Psoas muscle (tissue), 7 donors: ENCODE measurements at regions not wholly inside any gene's neighbourhood (a gene's known extent, or its start where the extent isn't known, plus 50 kb on each side); places are given as distances from the start of the nearest gene placed in this dataset.

ENCODE experiments used
- ATAC-seq, 4 donors: fragments of 200-7000 bp; cut with Tn5 transposase; one replicate each; pipeline ENCODE4 v1.9.1; 2020; ENCODE audit warnings: moderate library complexity in 3 of 4, mild to moderate bottlenecking in 2 of 4
- DNase-seq, 2 donors: peaks; one replicate each; pipeline ENCODE4 v3.0.0-alpha.2; 2020
- H3K27ac ChIP-seq: fragments of 200-600 bp; one replicate; pipeline ENCODE4 v1.8.0; 2022
- H3K27me3 ChIP-seq, 3 donors: fragments of 200-600 bp in 1 of 3; one replicate each; pipeline versions ENCODE4 v1.6.1 to v1.8.0; 2013 to 2022; ENCODE audit warnings: low read length in 2 of 3, mild to moderate bottlenecking in 2 of 3, moderate library complexity in 1 of 3; ENCODE audit not compliant: insufficient read depth in 3 of 3
- H3K36me3 ChIP-seq, 2 donors: fragments of 200-600 bp in 1 of 2; one replicate each; pipeline versions ENCODE4 v1.6.1 to v1.8.0; 2013 to 2022; ENCODE audit warnings: low read depth in 1 of 2, mild to moderate bottlenecking in 1 of 2, moderate library complexity in 1 of 2; ENCODE audit not compliant: insufficient read depth in 1 of 2
- H3K4me1 ChIP-seq: fragments of 200-600 bp; one replicate; pipeline ENCODE4 v1.8.0; 2022
- H3K4me3 ChIP-seq: fragments of 200-600 bp; one replicate; pipeline ENCODE4 v1.8.0; 2022; ENCODE audit warnings: mild to moderate bottlenecking
- H3K9me3 ChIP-seq: fragments of 200-600 bp; one replicate; pipeline ENCODE4 v1.8.0; 2022
- CTCF ChIP-seq: fragments of 200-600 bp; IDR thresholded peaks from one replicate; pipeline ENCODE4 v1.8.0; 2022; ENCODE audit warnings: antibody characterized with exemption
- WGBS, 3 donors: extraction: QIAGEN DNeasy Blood & Tissue Kit; methylation state at CpG; one replicate each; pipeline versions ENCODE4 v1.1.6 to v1.1.7; 2013; 5-methylcytosine and 5-hydroxymethylcytosine counted together
- intact Hi-C, 2 donors: fragments of 100-400 bp; cut with DNase I; formaldehyde crosslinking; loops; one replicate each; pipeline versions ENCODE4 v1.11.0 to v1.14.2; 2022
- donor health status: healthy with polysubstance abuse.
- donor health status: DM: no; HTN: no; CAD: no; lungs with moderate emphysema.
- donor health status: Bipolar disorder and iron deficiency.
- donor health status: healthy.
- donor health status: DM: yes; HTN: yes; CAD: no.
- donor health status: DM: no; HTN: no; CAD: no.
- donor health status: DM: yes; HTN: yes; CAD: no.

DNA sequence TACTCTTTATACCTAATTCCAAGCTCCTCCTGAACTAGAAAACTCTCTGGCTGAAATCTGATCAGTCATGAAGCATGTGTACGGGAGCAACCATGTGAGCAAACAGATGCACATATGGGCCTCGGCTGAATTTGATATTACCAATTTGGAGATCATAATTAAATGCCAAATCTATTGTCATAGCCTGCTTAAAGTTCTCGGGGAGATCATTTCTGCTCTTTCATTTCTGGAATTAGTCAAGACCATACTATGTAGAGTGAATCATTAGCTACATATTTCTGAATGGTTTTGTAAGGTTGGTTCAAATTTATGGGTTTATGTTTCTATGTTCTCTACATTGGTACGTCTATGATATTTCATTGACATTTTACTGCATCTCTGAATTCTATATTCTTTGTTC is 205.5 kb downstream of the UBE2E3 start:
- Histone ChIP-seq H3K36me3 (no peaks in the 10 kb centered on the region), H3K9me3 (no peaks in the 10 kb centered on the region), H3K27ac (no peak overlapping the region), H3K27me3 (no peaks in the 10 kb centered on the region), H3K4me3 (no peak overlapping the region), H3K4me1 (no peaks in the 10 kb centered on the region)
- ATAC-seq, result no peak
- TF ChIP-seq CTCF, result no peak
- WGBS, 3 donors, result 52 to 71% (median 55%) methylated on average over 4 of the region's 4 CpGs
- DNase-seq, result no peak
- intact Hi-C loops, result no loop called here

- TF ChIP-seq CTCF, result no peak
- Histone ChIP-seq H3K36me3 (no peaks in the 10 kb centered on the region), H3K27ac (no peak overlapping the region), H3K9me3 (no peaks in the 10 kb centered on the region), H3K4me3 (no peak overlapping the region), H3K4me1 (no peaks in the 10 kb centered on the region), H3K27me3 (no peaks in the 10 kb centered on the region)
- 80 to 87% (median 83%) methylated on average over 4 of the region's 4 CpGs for WGBS, 3 donors
- intact Hi-C loops, result no loop called here
- DNase-seq (no peak), ATAC-seq (no peak)
Measured at GRCh38 chr2:181188605-181189004, 208.2 kb downstream of the UBE2E3 start.

- Histone ChIP-seq H3K4me3 (no peak overlapping the region), H3K36me3 (no peaks in the 10 kb centered on the region), H3K9me3 (no peaks in the 10 kb centered on the region), H3K4me1 (no peaks in the 10 kb centered on the region), H3K27me3 (no peaks in the 10 kb centered on the region), H3K27ac (no peak overlapping the region)
- ATAC-seq (no peak), DNase-seq (no peak)
- 30 to 43% (median 34%) methylated on average over 1 of the region's 1 CpG for WGBS, 3 donors
- intact Hi-C loops, result no loop called here
- no peak for TF ChIP-seq CTCF
Measured at GRCh38 chr2:181189951-181190350, 209.5 kb downstream of the UBE2E3 start.

DNA sequence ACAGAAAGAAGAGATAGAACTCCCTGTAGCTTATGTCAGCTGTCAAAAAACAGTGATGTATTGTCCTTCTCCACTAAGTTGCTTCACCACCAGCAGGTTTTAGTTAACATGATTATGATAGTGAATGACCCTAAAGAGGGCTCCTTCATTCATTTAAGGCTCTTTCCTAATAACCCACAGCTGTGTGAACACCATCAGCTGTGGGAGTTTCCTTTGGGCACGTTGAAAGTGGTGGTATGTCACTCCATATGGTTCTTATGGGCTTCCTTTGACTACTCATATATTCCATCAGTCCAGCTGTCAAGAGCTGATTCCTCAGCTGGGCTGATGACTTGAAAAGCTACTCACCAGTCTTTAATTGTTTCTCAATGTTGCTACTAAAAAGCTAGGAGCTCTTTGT is 210.3 kb downstream of the UBE2E3 start:
- Histone ChIP-seq H3K9me3 (no peaks in the 10 kb centered on the region), H3K4me3 (no peak overlapping the region), H3K27me3 (no peaks in the 10 kb centered on the region), H3K4me1 (no peaks in the 10 kb centered on the region), H3K36me3 (no peaks in the 10 kb centered on the region), H3K27ac (no peak overlapping the region)
- intact Hi-C loops, result no loop called here
- no peak for DNase-seq
- 8 to 19% (median 10%) methylated on average over 1 of the region's 1 CpG for WGBS, 3 donors
- ATAC-seq, result no peak
- TF ChIP-seq CTCF, result no peak

- Histone ChIP-seq H3K27me3 (no peaks in the 10 kb centered on the region), H3K4me3 (no peak overlapping the region), H3K4me1 (no peaks in the 10 kb centered on the region), H3K36me3 (no peaks in the 10 kb centered on the region), H3K9me3 (no peaks in the 10 kb centered on the region), H3K27ac (no peak overlapping the region)
- no peak for TF ChIP-seq CTCF
- ATAC-seq (no peak), DNase-seq (no peak)
- intact Hi-C loops, result no loop called here
- WGBS, 3 donors, result 72 to 80% (median 75%) methylated on average over 1 of the region's 1 CpG
Measured at GRCh38 chr2:181193550-181193949, 213.1 kb downstream of the UBE2E3 start.
